IPS-18a (cell line): ENCODE measurements at regions not wholly inside any gene's neighbourhood (a gene's known extent, or its start where the extent isn't known, plus 50 kb on each side); places are given as distances from the start of the nearest gene placed in this dataset.

ENCODE experiments used
- H3K27ac ChIP-seq: one replicate; pipeline ENCODE4 v1.5.1; 2013; ENCODE audit warnings: low read length
- H3K27me3 ChIP-seq: one replicate; pipeline ENCODE4 v1.6.1; 2013; ENCODE audit warnings: mild to moderate bottlenecking, low read length; ENCODE audit not compliant: control insufficient read depth, insufficient read depth
- H3K36me3 ChIP-seq: one replicate; pipeline ENCODE4 v1.6.1; 2013; ENCODE audit warnings: low read depth, low read length; ENCODE audit not compliant: control insufficient read depth
- H3K4me1 ChIP-seq: one replicate; pipeline ENCODE4 v1.6.1; 2013; ENCODE audit warnings: low read depth, low read length; ENCODE audit not compliant: control insufficient read depth
- H3K4me3 ChIP-seq: one replicate; pipeline ENCODE4 v1.5.1; 2013; ENCODE audit warnings: low read length
- H3K9ac ChIP-seq: one replicate; pipeline ENCODE4 v1.6.1; 2013; ENCODE audit warnings: mild to moderate bottlenecking, low read length, moderate library complexity
- H3K9me3 ChIP-seq: one replicate; pipeline ENCODE4 v1.6.1; 2013; ENCODE audit warnings: low read depth, low read length; ENCODE audit not compliant: control insufficient read depth

GRCh38 chr4:189304167-189304566 lies 636.5 kb upstream of the FRG1 start:
- H3K9me3 ChIP-seq: no peaks in the 10 kb centered on the region
- no peaks in the 10 kb centered on the region for H3K27me3 ChIP-seq
- H3K36me3 ChIP-seq: no peaks in the 10 kb centered on the region
- H3K4me1 ChIP-seq: no peaks in the 10 kb centered on the region
- H3K9ac ChIP-seq: no peak overlapping the region
- H3K4me3 ChIP-seq: no peak overlapping the region
- H3K27ac ChIP-seq: no peak overlapping the region

- Histone ChIP-seq H3K4me1 (no peaks in the 10 kb centered on the region), H3K36me3 (no peaks in the 10 kb centered on the region), H3K9me3 (no peaks in the 10 kb centered on the region), H3K4me3 (no peak overlapping the region), H3K27ac (no peak overlapping the region), H3K27me3 (peaks cover 3% of the 10 kb centered on the region), H3K9ac (no peak overlapping the region)
Measured at GRCh38 chr4:189304809-189305208, 635.9 kb upstream of the FRG1 start.

GRCh38 chr4:189305500-189305899 lies 635.2 kb upstream of the FRG1 start:
- Histone ChIP-seq H3K4me3 (no peak overlapping the region), H3K9ac (no peak overlapping the region), H3K27ac (no peak overlapping the region), H3K9me3 (no peaks in the 10 kb centered on the region), H3K36me3 (no peaks in the 10 kb centered on the region), H3K4me1 (no peaks in the 10 kb centered on the region), H3K27me3 (peaks cover 3% of the 10 kb centered on the region)

- H3K27me3 ChIP-seq: peaks cover 3% of the 10 kb centered on the region
- no peak overlapping the region for H3K9ac ChIP-seq
- no peaks in the 10 kb centered on the region for H3K36me3 ChIP-seq
- no peaks in the 10 kb centered on the region for H3K4me1 ChIP-seq
- no peak overlapping the region for H3K27ac ChIP-seq
- no peak overlapping the region for H3K4me3 ChIP-seq
- H3K9me3 ChIP-seq: no peaks in the 10 kb centered on the region
Measured at GRCh38 chr4:189311251-189311650, 629.4 kb upstream of the FRG1 start.

GRCh38 chr4:189313064-189313463 lies 627.6 kb upstream of the FRG1 start:
- Histone ChIP-seq H3K9ac (no peak overlapping the region), H3K4me1 (no peaks in the 10 kb centered on the region), H3K27ac (no peak overlapping the region), H3K9me3 (no peaks in the 10 kb centered on the region), H3K36me3 (no peaks in the 10 kb centered on the region), H3K27me3 (peaks cover 3% of the 10 kb centered on the region), H3K4me3 (no peak overlapping the region)

GRCh38 chr4:189313861-189314513 lies 626.7 kb upstream of the FRG1 start:
- Histone ChIP-seq H3K9ac (no peak overlapping the region), H3K27ac (no peak overlapping the region), H3K9me3 (no peaks in the 10 kb centered on the region), H3K4me1 (no peaks in the 10 kb centered on the region), H3K27me3 (peaks cover 3% of the 10 kb centered on the region), H3K36me3 (no peaks in the 10 kb centered on the region), H3K4me3 (no peak overlapping the region)

- no peaks in the 10 kb centered on the region for H3K36me3 ChIP-seq
- H3K27ac ChIP-seq: no peak overlapping the region
- H3K9ac ChIP-seq: no peak overlapping the region
- H3K27me3 ChIP-seq: no peaks in the 10 kb centered on the region
- H3K4me3 ChIP-seq: no peak overlapping the region
- H3K4me1 ChIP-seq: no peaks in the 10 kb centered on the region
- H3K9me3 ChIP-seq: no peaks in the 10 kb centered on the region
Measured at GRCh38 chr4:189322426-189322825, 618.2 kb upstream of the FRG1 start.

GRCh38 chr4:189341881-189342280 lies 598.8 kb upstream of the FRG1 start:
- Histone ChIP-seq H3K9me3 (no peaks in the 10 kb centered on the region), H3K4me1 (no peaks in the 10 kb centered on the region), H3K27ac (no peak overlapping the region), H3K9ac (no peak overlapping the region), H3K36me3 (no peaks in the 10 kb centered on the region), H3K27me3 (no peaks in the 10 kb centered on the region), H3K4me3 (no peak overlapping the region)

GRCh38 chr4:189355590-189355989 lies 585.1 kb upstream of the FRG1 start:
- no peak overlapping the region for H3K4me3 ChIP-seq
- no peaks in the 10 kb centered on the region for H3K4me1 ChIP-seq
- no peak overlapping the region for H3K27ac ChIP-seq
- no peaks in the 10 kb centered on the region for H3K9me3 ChIP-seq
- no peaks in the 10 kb centered on the region for H3K27me3 ChIP-seq
- no peak overlapping the region for H3K9ac ChIP-seq
- no peaks in the 10 kb centered on the region for H3K36me3 ChIP-seq

DNA sequence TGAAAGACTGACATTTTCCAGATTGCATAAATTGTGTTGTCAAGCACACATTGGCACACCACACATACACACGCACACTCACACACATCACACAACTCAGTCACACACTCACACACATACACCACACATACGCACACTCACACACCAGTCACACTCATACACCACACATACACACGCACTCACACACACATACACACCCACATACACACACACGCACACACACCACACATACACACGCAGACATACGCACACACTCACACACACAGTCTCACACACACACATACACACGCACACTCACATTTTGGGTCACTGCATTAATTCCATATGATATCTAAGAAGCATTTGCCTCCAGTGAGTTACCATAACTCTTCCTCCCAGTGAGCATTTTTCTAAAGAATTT lies 578.3 kb upstream of the FRG1 start:
- no peaks in the 10 kb centered on the region for H3K9me3 ChIP-seq
- no peaks in the 10 kb centered on the region for H3K27me3 ChIP-seq
- H3K4me1 ChIP-seq: no peaks in the 10 kb centered on the region
- H3K36me3 ChIP-seq: no peaks in the 10 kb centered on the region
- H3K4me3 ChIP-seq: no peak overlapping the region
- H3K9ac ChIP-seq: no peak overlapping the region
- H3K27ac ChIP-seq: no peak overlapping the region

- H3K27me3 ChIP-seq: no peaks in the 10 kb centered on the region
- H3K27ac ChIP-seq: no peak overlapping the region
- H3K4me1 ChIP-seq: no peaks in the 10 kb centered on the region
- no peak overlapping the region for H3K4me3 ChIP-seq
- H3K9ac ChIP-seq: no peak overlapping the region
- no peaks in the 10 kb centered on the region for H3K36me3 ChIP-seq
- no peaks in the 10 kb centered on the region for H3K9me3 ChIP-seq
Measured at GRCh38 chr4:189364032-189364449, 576.6 kb upstream of the FRG1 start.

DNA sequence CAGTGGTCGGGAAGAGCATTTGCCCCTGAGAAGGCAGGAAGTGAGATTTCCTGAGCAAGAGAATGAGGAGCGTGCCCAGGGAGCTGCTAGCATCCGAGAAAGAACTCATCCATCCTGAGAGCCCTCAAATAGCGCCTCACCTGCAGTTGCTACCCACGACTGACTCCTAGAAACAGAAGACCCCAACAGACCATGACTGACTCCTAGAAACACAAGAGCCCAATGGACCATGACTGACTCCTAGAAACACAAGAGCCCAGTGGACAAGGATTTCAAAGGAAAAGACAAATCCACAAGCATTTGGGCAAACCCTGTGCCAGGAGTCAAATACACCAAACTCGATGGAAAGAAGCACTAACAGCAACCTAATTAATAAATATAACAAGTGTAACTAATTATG lies 575.2 kb upstream of the FRG1 start:
- Histone ChIP-seq H3K9me3 (no peaks in the 10 kb centered on the region), H3K36me3 (no peaks in the 10 kb centered on the region), H3K27me3 (no peaks in the 10 kb centered on the region), H3K9ac (no peak overlapping the region), H3K4me3 (no peak overlapping the region), H3K4me1 (no peaks in the 10 kb centered on the region), H3K27ac (no peak overlapping the region)
